IMR-90 (cell line): ENCODE measurements at regions not wholly inside any gene's neighbourhood (a gene's known extent, or its start where the extent isn't known, plus 50 kb on each side); places are given as distances from the start of the nearest gene placed in this dataset.

Source experiments
- ATAC-seq: fragments of 200-7000 bp; cut with Tn5 transposase; 2 replicates; pipeline ENCODE4 v1.9.1; 2020; ENCODE audit warnings: low read depth, mild to moderate bottlenecking, moderate library complexity
- BruUV-seq: library from RNA; stranded (reverse); fragments of 400-500 nt; replicated peaks from 2 replicates; lab custom pipeline; 2021; lab: Mats Ljungman, UMichigan
- CTCF ChIA-PET: fragments of 300-600 bp; formaldehyde crosslinking; extraction: SDS; loops from one replicate; lab custom pipeline; 2021; ENCODE audit warnings: antibody characterized with exemption; lab: Yijun Ruan, JAX
- POLR2A ChIA-PET: fragments of 300-600 bp; sonication (Branson Sonifier 250); formaldehyde crosslinking; loops from one replicate; lab custom pipeline; 2022; ENCODE audit warnings: antibody characterized with exemption; ENCODE audit not compliant: unreplicated experiment; lab: Charles Lee
- DNase-seq: peaks from one replicate; pipeline ENCODE4 v3.0.0; 2013
- H2AFZ ChIP-seq: replicated peaks from 2 replicates; pipeline ENCODE3; 2013; ENCODE audit warnings: low read length, mild to moderate bottlenecking; ENCODE audit not compliant: poor library complexity
- H2AK5ac ChIP-seq: 2 replicates; pipeline ENCODE4 v1.6.1; 2013; ENCODE audit warnings: low read depth, low read length, inconsistent platforms
- H2AK9ac ChIP-seq: replicated peaks from 2 replicates; pipeline ENCODE3; 2013; ENCODE audit warnings: mild to moderate bottlenecking, low read depth, low read length, moderate library complexity; ENCODE audit not compliant: poor library complexity
- H2BK120ac ChIP-seq: 2 replicates; pipeline ENCODE4 v1.6.1; 2013; ENCODE audit warnings: low read depth, low read length, inconsistent platforms
- H2BK15ac ChIP-seq: 3 replicates; pipeline ENCODE4 v1.6.1; 2013; ENCODE audit warnings: low read depth, low read length, inconsistent platforms
- H2BK20ac ChIP-seq: 2 replicates; pipeline ENCODE4 v1.6.1; 2013; ENCODE audit warnings: low read depth, mild to moderate bottlenecking, inconsistent platforms, low read length, moderate library complexity
- H2BK5ac ChIP-seq: 2 replicates; pipeline ENCODE4 v1.6.1; 2013; ENCODE audit warnings: mild to moderate bottlenecking, low read depth, low read length, inconsistent platforms; ENCODE audit not compliant: poor library complexity, severe bottlenecking
- H3K14ac ChIP-seq: replicated peaks from 2 replicates; pipeline ENCODE4 v1.6.1; 2013; ENCODE audit warnings: low read depth, low read length, inconsistent platforms
- H3K18ac ChIP-seq: 2 replicates; pipeline ENCODE4 v1.6.1; 2013; ENCODE audit warnings: low read depth, low read length, control low read depth
- H3K23ac ChIP-seq: 2 replicates; pipeline ENCODE4 v1.6.1; 2013; ENCODE audit warnings: low read depth, low read length, inconsistent platforms
- H3K27ac ChIP-seq: 2 replicates; pipeline ENCODE4 v1.5.1; 2013; ENCODE audit warnings: mild to moderate bottlenecking, control low read depth, low read length; ENCODE audit not compliant: insufficient read depth
- H3K27me3 ChIP-seq: 2 replicates; pipeline ENCODE4 v1.6.1; 2013; ENCODE audit warnings: low read length; ENCODE audit not compliant: control insufficient read depth, insufficient read depth
- H3K36me3 ChIP-seq: 2 replicates; pipeline ENCODE4 v1.6.1; 2013; ENCODE audit warnings: low read length, mixed read lengths; ENCODE audit not compliant: control insufficient read depth, insufficient read depth
- H3K4ac ChIP-seq: 2 replicates; pipeline ENCODE4 v1.6.1; 2013; ENCODE audit warnings: low read depth, low read length, inconsistent platforms
- H3K4me1 ChIP-seq: 2 replicates; pipeline ENCODE4 v1.6.1; 2013; ENCODE audit warnings: low read length, mixed read lengths; ENCODE audit not compliant: control insufficient read depth, insufficient read depth
- H3K4me2 ChIP-seq: 2 replicates; pipeline ENCODE4 v1.6.1; 2013; ENCODE audit warnings: low read depth, mild to moderate bottlenecking, control low read depth, low read length, moderate library complexity
- H3K4me3 ChIP-seq: 2 replicates; pipeline ENCODE4 v1.5.1; 2013; ENCODE audit warnings: low read depth, mild to moderate bottlenecking, control low read depth, low read length, moderate library complexity; ENCODE audit not compliant: insufficient read depth
- H3K56ac ChIP-seq: 2 replicates; pipeline ENCODE4 v1.6.1; 2013; ENCODE audit warnings: low read length, inconsistent platforms; ENCODE audit not compliant: insufficient read depth; ENCODE audit errors: extremely low read depth
- H3K79me1 ChIP-seq, 2 experiments: 2 replicates each; pipeline ENCODE4 v1.6.1; 2013; ENCODE audit warnings: low read length in 2 of 2, inconsistent platforms in 1 of 2, low read depth in 1 of 2
- H3K9ac ChIP-seq: 2 replicates; pipeline ENCODE4 v1.6.1; 2013; ENCODE audit warnings: low read depth, low read length, control low read depth
- H3K9me1 ChIP-seq: 2 replicates; pipeline ENCODE4 v1.6.1; 2013; ENCODE audit warnings: low read length, inconsistent platforms; ENCODE audit not compliant: insufficient read depth
- H3K9me3 ChIP-seq: 2 replicates; pipeline ENCODE4 v1.6.1; 2013; ENCODE audit warnings: low read length; ENCODE audit not compliant: control insufficient read depth, insufficient read depth
- H4K20me1 ChIP-seq: 2 replicates; pipeline ENCODE4 v1.6.1; 2013; ENCODE audit warnings: low read length, inconsistent platforms; ENCODE audit not compliant: insufficient read depth
- H4K5ac ChIP-seq: 2 replicates; pipeline ENCODE4 v1.6.1; 2013; ENCODE audit warnings: mild to moderate bottlenecking, low read depth, low read length, control low read depth
- H4K8ac ChIP-seq, 2 experiments: 2 replicates each; pipeline ENCODE4 v1.6.1; 2013; ENCODE audit warnings: low read depth in 2 of 2, low read length in 2 of 2, control low read depth in 1 of 2, inconsistent platforms in 1 of 2
- H4K91ac ChIP-seq: 2 replicates; pipeline ENCODE4 v1.6.1; 2013; ENCODE audit warnings: low read depth, low read length, inconsistent platforms; ENCODE audit not compliant: insufficient read depth
- CEBPB ChIP-seq: IDR thresholded peaks from 2 replicates; pipeline ENCODE4 v1.6.1; 2012; ENCODE audit warnings: low read depth, low read length, improper control_type of control experiment
- CHD1 ChIP-seq: IDR thresholded peaks from 2 replicates; pipeline ENCODE4 v1.6.1; 2012; ENCODE audit warnings: low read depth, low read length, improper control_type of control experiment
- CTCF ChIP-seq: conservative IDR thresholded peaks from 2 replicates; pipeline ENCODE4 v1.5.1; 2012; ENCODE audit warnings: mild to moderate bottlenecking, low read depth, low read length, improper control_type of control experiment
- ELK1 ChIP-seq: fragments of 150-350 bp; IDR thresholded peaks from 2 replicates; pipeline ENCODE4 v1.6.1; 2016; ENCODE audit warnings: low read depth, mild to moderate bottlenecking, low read length, moderate library complexity, borderline replicate concordance
- MAFK ChIP-seq: IDR thresholded peaks from 2 replicates; pipeline ENCODE4 v1.6.1; 2012; ENCODE audit warnings: low read depth, low read length, improper control_type of control experiment
- MXI1 ChIP-seq: IDR thresholded peaks from 2 replicates; pipeline ENCODE4 v1.6.1; 2012; ENCODE audit warnings: low read depth, mild to moderate bottlenecking, low read length, moderate library complexity, borderline replicate concordance
- NFE2L2 ChIP-seq: fragments of 150-350 bp; IDR thresholded peaks from 2 replicates; pipeline ENCODE4 v1.6.1; 2016; ENCODE audit warnings: low read depth, mild to moderate bottlenecking, low read length
- RCOR1 ChIP-seq: IDR thresholded peaks from 2 replicates; pipeline ENCODE4 v1.6.1; 2012; ENCODE audit warnings: mild to moderate bottlenecking, low read length, improper control_type of control experiment; ENCODE audit not compliant: insufficient replicate concordance
- RFX5 ChIP-seq: IDR thresholded peaks from 2 replicates; pipeline ENCODE4 v1.8.0; 2012; ENCODE audit warnings: low read depth, mild to moderate bottlenecking, low read length, moderate library complexity
- USF2 ChIP-seq: fragments of 150-350 bp; IDR thresholded peaks from 2 replicates; pipeline ENCODE4 v1.6.1; 2017; ENCODE audit warnings: mild to moderate bottlenecking, antibody characterized with exemption, low read length, low read depth
- WGBS, 2 experiments: methylation state at CpG; one replicate each; pipeline versions ENCODE4 v1.1.5 to v1.1.7; 2013; ENCODE audit warnings: missing lambda C conversion rate in 2 of 2; ENCODE audit not compliant: insufficient read length in 1 of 2; ENCODE audit errors: extremely low coverage in 2 of 2; 5-methylcytosine and 5-hydroxymethylcytosine counted together
- dilution Hi-C: fragments of 300-500 bp; cut with HindIII; formaldehyde crosslinking; loops from one replicate; pipeline ENCODE4 v1.14.3; 2018; ENCODE audit warnings: low sequenced_read_pairs; ENCODE audit not compliant: unreplicated experiment
- in situ Hi-C: fragments of 300-500 bp; cut with MboI; formaldehyde crosslinking; loops from 3 replicates; pipeline ENCODE4 v1.14.3; 2019; ENCODE audit warnings: low sequenced_read_pairs, inconsistent platforms, mixed read lengths
- intact Hi-C: fragments of 100-400 bp; cut with micrococcal nuclease; formaldehyde crosslinking; loops from 2 replicates; pipeline ENCODE4 v1.10.0; 2022

GRCh38 chr21:18620436-18620835, 216.9 kb upstream of the TMPRSS15 start:
- ATAC-seq (no peak), DNase-seq (no peak)
- Histone ChIP-seq H2BK20ac (no peak overlapping the region), H3K27me3 (no peaks in the 10 kb centered on the region), H4K5ac (no peak overlapping the region), H2AK5ac (no peak overlapping the region), H3K23ac (no peak overlapping the region), H4K20me1 (no peaks in the 10 kb centered on the region), H3K79me1 (no peaks in the 10 kb centered on the region), H2BK120ac (no peak overlapping the region), H3K4me1 (no peaks in the 10 kb centered on the region), H3K4me3 (no peak overlapping the region), H3K9me3 (no peaks in the 10 kb centered on the region), H2AK9ac (no peak overlapping the region), H3K14ac (no peak overlapping the region), H4K8ac (no peak overlapping the region), H3K27ac (no peak overlapping the region), H2AFZ (no peak overlapping the region), H2BK15ac (no peak overlapping the region), H4K91ac (no peak overlapping the region), H3K4ac (no peak overlapping the region), H3K36me3 (no peaks in the 10 kb centered on the region), H3K18ac (no peak overlapping the region), H3K9me1 (no peaks in the 10 kb centered on the region), H3K56ac (no peak overlapping the region), H2BK5ac (no peak overlapping the region), H3K9ac (no peak overlapping the region), H3K4me2 (no peak overlapping the region)
- no TSS peak for BruUV-seq
- WGBS, 2 experiments: no CpG with 5 or more reads among the region's 4 CpGs
- in situ Hi-C loops: no loop called here
- TF ChIP-seq NFE2L2 (no peak), RFX5 (no peak), RCOR1 (no peak), CTCF (no peak), MXI1 (no peak), ELK1 (no peak), CEBPB (no peak), CHD1 (no peak), USF2 (no peak), MAFK (no peak)
- intact Hi-C loops: no loop called here
- POLR2A ChIA-PET: no interaction called here
- dilution Hi-C loops: no loop called here
- CTCF ChIA-PET: no interaction called here
